GM12878 (cell line): ENCODE measurements at regions not wholly inside any gene's neighbourhood (a gene's known extent, or its start where the extent isn't known, plus 50 kb on each side); places are given as distances from the start of the nearest gene placed in this dataset.

ENCODE experiments used
- ATAC-seq: fragments of 200-7000 bp; cut with Tn5 transposase; 3 replicates; pipeline ENCODE4 v1.9.1; 2020; ENCODE audit warnings: mild to moderate bottlenecking, moderate library complexity
- BruUV-seq: library from RNA; stranded (reverse); fragments of 400-500 nt; replicated peaks from 2 replicates; lab custom pipeline; 2021; lab: Mats Ljungman, UMichigan
- CTCF ChIA-PET: fragments of 300-600 bp; sonication (Branson Sonifier 250); formaldehyde crosslinking; extraction: SDS; loops from one replicate; lab custom pipeline; 2021; ENCODE audit warnings: inconsistent platforms; lab: Yijun Ruan, JAX
- POLR2A ChIA-PET: fragments of 350-600 bp; formaldehyde crosslinking; extraction: SDS; loops from one replicate; lab custom pipeline; 2021; ENCODE audit warnings: inconsistent platforms; lab: Charles Lee
- RAD21 ChIA-PET: fragments of 300-600 bp; sonication (Branson Sonifier 250); formaldehyde crosslinking; loops from one replicate; lab custom pipeline; 2023; ENCODE audit warnings: antibody characterized with exemption; ENCODE audit not compliant: unreplicated experiment; lab: Charles Lee
- SMC1A ChIA-PET: fragments of 300-600 bp; sonication (Branson Sonifier 250); formaldehyde crosslinking; loops from one replicate; lab custom pipeline; 2023; ENCODE audit not compliant: unreplicated experiment, uncharacterized antibody; lab: Charles Lee
- DNase-seq: peaks from one replicate; pipeline ENCODE4 v3.0.0-alpha.2; 2011; ENCODE audit warnings: low read depth, low spot score
- FAIRE-seq: peaks from 3 replicates; lab custom pipeline; 2011; peaks lifted over from hg19 to GRCh38; lab: Jason Lieb, UNC
- H2AFZ ChIP-seq: 2 replicates; pipeline ENCODE4 v1.6.0; 2011; ENCODE audit warnings: low read depth, low read length, control low read depth; ENCODE audit not compliant: control insufficient read depth
- H3K27ac ChIP-seq: 2 replicates; pipeline ENCODE4 v1.5.1; 2011; ENCODE audit warnings: control low read depth; ENCODE audit not compliant: control insufficient read depth, insufficient read depth
- H3K27me3 ChIP-seq, 2 experiments: replicated peaks in 1 of 2; 2 replicates each; pipeline versions ENCODE4 v1.6.0 to v1.6.1; 2011; ENCODE audit warnings: low read length in 1 of 2; ENCODE audit not compliant: control insufficient read depth in 2 of 2, insufficient read depth in 2 of 2
- H3K36me3 ChIP-seq, 2 experiments: 2 replicates each; pipeline ENCODE4 v1.5.1; 2011; ENCODE audit warnings: low read length in 1 of 2; ENCODE audit not compliant: control insufficient read depth in 2 of 2, insufficient read depth in 2 of 2
- H3K4me1 ChIP-seq: 2 replicates; pipeline ENCODE4 v1.6.1; 2011; ENCODE audit warnings: mild to moderate bottlenecking, low read length, moderate library complexity, mixed read lengths; ENCODE audit not compliant: control insufficient read depth, insufficient read depth
- H3K4me2 ChIP-seq: 2 replicates; pipeline ENCODE4 v1.6.0; 2011; ENCODE audit warnings: control low read depth; ENCODE audit not compliant: control insufficient read depth, insufficient read depth
- H3K4me3 ChIP-seq: fragments of 200-600 bp; sonication (generic); 2 replicates; pipeline ENCODE4 v1.5.1; 2016
- H3K79me2 ChIP-seq: 2 replicates; pipeline ENCODE4 v1.6.0; 2011; ENCODE audit warnings: low read length; ENCODE audit not compliant: control insufficient read depth, insufficient read depth
- H3K9ac ChIP-seq: 2 replicates; pipeline ENCODE4 v1.8.0; 2011; ENCODE audit warnings: low read length, control low read depth, mixed read lengths; ENCODE audit not compliant: control insufficient read depth, insufficient read depth
- H3K9me3 ChIP-seq: replicated peaks from 3 replicates; pipeline ENCODE4 v1.5.1; 2011; ENCODE audit warnings: mild to moderate bottlenecking, low read length; ENCODE audit not compliant: control insufficient read depth, insufficient read depth
- H4K20me1 ChIP-seq: 2 replicates; pipeline ENCODE4 v1.6.0; 2011; ENCODE audit not compliant: control insufficient read depth, insufficient read depth
- ATF2 ChIP-seq: IDR thresholded peaks from 2 replicates; pipeline ENCODE4 v1.6.1; 2012; ENCODE audit warnings: low read length, inconsistent platforms
- BCL11A ChIP-seq: IDR thresholded peaks from 2 replicates; pipeline ENCODE4 v1.6.1; 2011; ENCODE audit warnings: low read depth, low read length
- CBX5 ChIP-seq: sonication (generic); IDR thresholded peaks from 2 replicates; pipeline ENCODE4 v1.6.1; 2016; ENCODE audit warnings: low read depth, moderate library complexity, mild to moderate bottlenecking, inconsistent platforms
- CEBPB ChIP-seq, 2 experiments: fragments of 150-350 bp in 1 of 2; IDR thresholded peaks; 2 replicates each; pipeline ENCODE4 v1.6.1; 2012 to 2014; ENCODE audit warnings: low read depth in 2 of 2, low read length in 2 of 2, borderline replicate concordance in 1 of 2, inconsistent platforms in 1 of 2
- CREB1 ChIP-seq: IDR thresholded peaks from 2 replicates; pipeline ENCODE4 v1.6.1; 2012; ENCODE audit warnings: low read depth, mild to moderate bottlenecking, inconsistent platforms
- MYC ChIP-seq: IDR thresholded peaks from 2 replicates; pipeline ENCODE4 v1.6.1; 2011; ENCODE audit warnings: mild to moderate bottlenecking, low read length, moderate library complexity, inconsistent platforms; ENCODE audit not compliant: insufficient read depth, insufficient replicate concordance, insufficient read length, severe bottlenecking
- NFIC ChIP-seq: IDR thresholded peaks from 2 replicates; pipeline ENCODE4 v1.6.1; 2012; ENCODE audit warnings: low read depth, mild to moderate bottlenecking, inconsistent platforms, low read length, moderate library complexity
- NR2C2 ChIP-seq: IDR thresholded peaks from 2 replicates; pipeline ENCODE4 v1.6.1; 2011; ENCODE audit warnings: borderline replicate concordance, low read depth; ENCODE audit not compliant: control insufficient read depth, insufficient read length
- RAD51 ChIP-seq: fragments of 450-650 bp; IDR thresholded peaks from 2 replicates; pipeline ENCODE4 v1.6.1; 2016; ENCODE audit warnings: moderate library complexity, mild to moderate bottlenecking, inconsistent platforms
- RB1 ChIP-seq: fragments of 450-650 bp; formaldehyde crosslinking; IDR thresholded peaks from 2 replicates; pipeline ENCODE4 v1.6.1; 2017; ENCODE audit warnings: mild to moderate bottlenecking, borderline replicate concordance
- SREBF2 ChIP-seq: IDR thresholded peaks from 2 replicates; pipeline ENCODE4 v1.6.1; 2012; ENCODE audit warnings: mild to moderate bottlenecking, low read length
- STAT1 ChIP-seq: fragments of 450-650 bp; conservative IDR thresholded peaks from 2 replicates; pipeline ENCODE4 v1.6.1; 2014; ENCODE audit warnings: antibody characterized with exemption, mild to moderate bottlenecking
- USF1 ChIP-seq: IDR thresholded peaks from 2 replicates; pipeline ENCODE4 v1.6.1; 2011; ENCODE audit warnings: borderline replicate concordance, low read depth, mild to moderate bottlenecking, moderate library complexity, mixed read lengths, low read length; ENCODE audit not compliant: insufficient read depth; ENCODE audit errors: extremely low read length
- ZBTB4 ChIP-seq: fragments of 450-650 bp; formaldehyde crosslinking; IDR thresholded peaks from 2 replicates; pipeline ENCODE4 v1.4.0; 2022; ENCODE audit warnings: mild to moderate bottlenecking, moderate library complexity
- ZNF622 ChIP-seq: fragments of 450-650 bp; IDR thresholded peaks from 2 replicates; pipeline ENCODE4 v1.6.1; 2017; ENCODE audit warnings: mild to moderate bottlenecking, inconsistent platforms
- ZNF687 ChIP-seq: fragments of 450-650 bp; IDR thresholded peaks from 2 replicates; pipeline ENCODE4 v1.6.1; 2017; ENCODE audit warnings: mild to moderate bottlenecking, moderate library complexity
- WGBS: methylation state at CpG from one replicate; pipeline ENCODE4 v1.1.6; 2016; ENCODE audit warnings: low lambda C conversion rate; ENCODE audit not compliant: insufficient replicate concordance, insufficient coverage; ENCODE audit errors: missing lambda C conversion rate; 5-methylcytosine and 5-hydroxymethylcytosine counted together
- in situ Hi-C: fragments of 300-500 bp; cut with MboI; formaldehyde crosslinking; loops from 9 replicates; pipeline ENCODE4 v1.14.3; 2018; ENCODE audit warnings: mixed read lengths
- intact Hi-C: fragments of 100-400 bp; cut with micrococcal nuclease; formaldehyde crosslinking; loops from one replicate; pipeline ENCODE4 v1.14.2; 2022; ENCODE audit not compliant: unreplicated experiment

GRCh38 chr14:48914921-48915320 lies 671.3 kb downstream of the RPS29 start:
- TF ChIP-seq CEBPB (IDR thresholded peaks at IDR 0.05; ENCODE audit: borderline replicate concordance in 1 of 2, low read depth in 2 of 2, low read length in 2 of 2): no peak
- no peak for TF ChIP-seq NFIC
- TF ChIP-seq USF1: no peak
- no peak for TF ChIP-seq STAT1
- TF ChIP-seq NR2C2: no peak
- TF ChIP-seq BCL11A: no peak
- TF ChIP-seq RAD51: no peak
- no peak for TF ChIP-seq SREBF2
- TF ChIP-seq ZNF687: no peak
- TF ChIP-seq ZBTB4: no peak
- TF ChIP-seq CBX5: no peak
- TF ChIP-seq ATF2: no peak
- TF ChIP-seq MYC: no peak
- TF ChIP-seq CREB1: no peak
- TF ChIP-seq RB1: no peak
- no peak for TF ChIP-seq ZNF622
- Histone ChIP-seq H4K20me1 (no peaks in the 10 kb centered on the region), H3K36me3 (no peaks in the 10 kb centered on the region), H3K4me2 (no peak overlapping the region), H3K79me2 (no peaks in the 10 kb centered on the region), H3K9me3 (no peaks in the 10 kb centered on the region; the same call in 2 of the 3 replicates), H3K4me1 (no peaks in the 10 kb centered on the region), H3K27ac (no peak overlapping the region), H3K27me3 (no peaks in the 10 kb centered on the region), H2AFZ (no peak overlapping the region), H3K9ac (no peak overlapping the region), H3K4me3 (no peak overlapping the region)
- BruUV-seq: no TSS peak
- SMC1A ChIA-PET: no interaction called here
- DNase-seq (no peak), ATAC-seq (no peak), FAIRE-seq (no peak)
- in situ Hi-C loops: no loop called here
- 19% methylated on average over 4 of the region's 4 CpGs for WGBS
- POLR2A ChIA-PET: no interaction called here
- RAD21 ChIA-PET: no interaction called here
- CTCF ChIA-PET: no interaction called here
- intact Hi-C loops: no loop called here
